ENCODE measurements at regions not wholly inside any gene's neighbourhood (a gene's known extent, or its start where the extent isn't known, plus 50 kb on each side); places are given as distances from the start of the nearest gene placed in this dataset.

DNA sequence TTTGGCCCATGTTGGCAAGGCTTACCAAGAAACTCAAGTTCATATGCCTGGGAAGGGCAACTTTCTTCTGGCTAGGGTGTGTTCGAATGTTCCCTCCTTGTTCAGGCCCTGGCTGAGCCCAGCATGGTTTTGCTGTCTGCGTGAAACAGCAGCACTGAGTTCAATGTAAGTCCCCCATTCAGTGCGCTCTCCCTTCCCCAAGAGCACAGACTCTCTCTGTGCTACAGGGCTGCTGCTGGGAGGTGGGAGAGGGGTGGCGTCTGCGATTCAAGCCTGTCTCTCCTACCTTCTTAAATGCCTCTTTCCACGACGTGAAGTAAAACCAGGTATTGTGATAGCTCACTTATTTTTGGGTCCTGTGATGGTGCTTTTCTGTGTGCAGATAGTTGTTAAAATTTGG, 289.3 kb upstream of the GOLIM4 start:
- Histone ChIP-seq H3K27ac (no peak overlapping the region), H3K4me3 (no peak overlapping the region), H3K36me3 (no peaks in the 10 kb centered on the region), H3K27me3 (no peaks in the 10 kb centered on the region), H3K9ac (ENCODE audit: low read depth in 2 of 2, low read length in 2 of 2) (no peak overlapping the region), H3K4me1 (no peaks in the 10 kb centered on the region), H3K9me3 (no peaks in the 10 kb centered on the region)
- intact Hi-C loops (cut with DNase I) = no loop called here
- no peak for DNase-seq
- TF ChIP-seq, protein P1, sequence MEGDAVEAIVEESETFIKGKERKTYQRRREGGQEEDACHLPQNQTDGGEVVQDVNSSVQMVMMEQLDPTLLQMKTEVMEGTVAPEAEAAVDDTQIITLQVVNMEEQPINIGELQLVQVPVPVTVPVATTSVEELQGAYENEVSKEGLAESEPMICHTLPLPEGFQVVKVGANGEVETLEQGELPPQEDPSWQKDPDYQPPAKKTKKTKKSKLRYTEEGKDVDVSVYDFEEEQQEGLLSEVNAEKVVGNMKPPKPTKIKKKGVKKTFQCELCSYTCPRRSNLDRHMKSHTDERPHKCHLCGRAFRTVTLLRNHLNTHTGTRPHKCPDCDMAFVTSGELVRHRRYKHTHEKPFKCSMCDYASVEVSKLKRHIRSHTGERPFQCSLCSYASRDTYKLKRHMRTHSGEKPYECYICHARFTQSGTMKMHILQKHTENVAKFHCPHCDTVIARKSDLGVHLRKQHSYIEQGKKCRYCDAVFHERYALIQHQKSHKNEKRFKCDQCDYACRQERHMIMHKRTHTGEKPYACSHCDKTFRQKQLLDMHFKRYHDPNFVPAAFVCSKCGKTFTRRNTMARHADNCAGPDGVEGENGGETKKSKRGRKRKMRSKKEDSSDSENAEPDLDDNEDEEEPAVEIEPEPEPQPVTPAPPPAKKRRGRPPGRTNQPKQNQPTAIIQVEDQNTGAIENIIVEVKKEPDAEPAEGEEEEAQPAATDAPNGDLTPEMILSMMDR (IDR thresholded peaks at IDR 0.05) = no peak

DNA sequence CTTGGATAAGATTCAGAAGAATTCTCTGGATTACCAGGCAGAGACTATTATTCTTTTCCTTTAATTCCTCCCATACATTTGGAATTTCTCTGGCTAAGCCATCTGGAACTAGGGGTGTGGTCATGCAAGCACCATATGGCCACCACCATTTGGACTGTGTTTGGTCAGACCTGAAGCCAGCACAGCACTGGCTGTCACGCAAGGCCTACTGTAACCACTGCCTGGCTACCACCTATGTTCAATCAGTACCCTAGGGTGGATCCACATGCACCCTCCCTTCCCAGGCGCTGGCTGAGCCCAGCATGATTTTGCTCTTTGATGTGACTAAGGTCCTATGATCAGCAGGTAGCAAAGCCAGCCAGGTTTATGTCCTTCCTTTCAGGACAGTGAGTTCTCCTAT, 287.8 kb upstream of the GOLIM4 start:
- Histone ChIP-seq H3K36me3 (no peaks in the 10 kb centered on the region), H3K9me3 (no peaks in the 10 kb centered on the region), H3K27ac (no peak overlapping the region), H3K4me3 (no peak overlapping the region), H3K27me3 (no peaks in the 10 kb centered on the region), H3K9ac (ENCODE audit: low read depth in 2 of 2, low read length in 2 of 2) (no peak overlapping the region), H3K4me1 (no peaks in the 10 kb centered on the region)
- no peak for DNase-seq
- intact Hi-C loops (cut with DNase I) = no loop called here
- TF ChIP-seq, protein P1 (IDR thresholded peaks at IDR 0.05) = no peak

DNA sequence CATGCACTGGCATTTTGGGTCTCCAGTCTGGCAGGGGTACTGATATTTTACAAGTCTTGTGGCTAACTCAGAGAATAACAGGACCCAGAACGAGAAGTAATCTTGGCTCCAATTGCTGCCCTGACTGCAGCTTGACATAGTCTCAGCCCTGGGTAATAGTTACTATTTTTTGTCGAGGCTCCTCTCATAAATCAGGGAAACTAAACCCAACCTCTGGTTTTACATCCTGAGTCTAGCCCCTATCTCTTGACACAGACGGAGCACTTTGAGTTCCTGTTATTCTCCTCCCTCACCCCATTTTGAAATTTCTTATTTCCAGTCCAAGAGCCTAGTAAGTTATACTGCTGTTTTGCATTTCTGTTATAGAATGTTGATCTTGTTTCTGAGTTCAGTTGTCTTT, 276.1 kb upstream of the GOLIM4 start:
- Histone ChIP-seq H3K9me3 (no peaks in the 10 kb centered on the region), H3K36me3 (no peaks in the 10 kb centered on the region), H3K4me1 (no peaks in the 10 kb centered on the region), H3K27me3 (no peaks in the 10 kb centered on the region), H3K4me3 (no peak overlapping the region), H3K9ac (ENCODE audit: low read depth in 2 of 2, low read length in 2 of 2) (no peak overlapping the region), H3K27ac (no peak overlapping the region)
- intact Hi-C loops (cut with DNase I) = no loop called here
- no peak for DNase-seq
- TF ChIP-seq, protein P1 (IDR thresholded peaks at IDR 0.05) = no peak

DNA sequence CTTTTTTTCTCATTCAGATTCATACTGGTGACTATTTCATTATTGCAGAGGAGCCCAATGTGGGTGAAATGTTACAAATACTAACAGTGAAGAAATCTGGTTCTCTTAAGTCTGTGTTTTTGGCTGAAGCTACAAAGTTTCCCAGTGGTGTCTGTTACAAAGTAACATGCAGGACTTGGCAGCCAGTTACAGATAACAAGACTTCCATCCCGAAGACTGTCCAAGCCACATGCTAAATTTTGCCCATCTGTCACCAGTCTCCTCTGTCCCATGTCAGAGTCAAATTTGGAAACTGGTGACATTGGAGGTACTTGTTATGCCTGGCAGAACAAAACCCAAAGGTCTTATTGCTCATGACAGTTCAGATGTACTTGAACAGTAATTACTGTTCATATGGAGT, 269.2 kb upstream of the GOLIM4 start:
- Histone ChIP-seq H3K27me3 (no peaks in the 10 kb centered on the region), H3K27ac (no peak overlapping the region), H3K4me3 (no peak overlapping the region), H3K4me1 (no peaks in the 10 kb centered on the region), H3K9ac (ENCODE audit: low read depth in 2 of 2, low read length in 2 of 2) (no peak overlapping the region), H3K9me3 (no peaks in the 10 kb centered on the region), H3K36me3 (no peaks in the 10 kb centered on the region)
- TF ChIP-seq, protein P1 (IDR thresholded peaks at IDR 0.05) = no peak
- DNase-seq = no peak
- intact Hi-C loops (cut with DNase I) = no loop called here

DNA sequence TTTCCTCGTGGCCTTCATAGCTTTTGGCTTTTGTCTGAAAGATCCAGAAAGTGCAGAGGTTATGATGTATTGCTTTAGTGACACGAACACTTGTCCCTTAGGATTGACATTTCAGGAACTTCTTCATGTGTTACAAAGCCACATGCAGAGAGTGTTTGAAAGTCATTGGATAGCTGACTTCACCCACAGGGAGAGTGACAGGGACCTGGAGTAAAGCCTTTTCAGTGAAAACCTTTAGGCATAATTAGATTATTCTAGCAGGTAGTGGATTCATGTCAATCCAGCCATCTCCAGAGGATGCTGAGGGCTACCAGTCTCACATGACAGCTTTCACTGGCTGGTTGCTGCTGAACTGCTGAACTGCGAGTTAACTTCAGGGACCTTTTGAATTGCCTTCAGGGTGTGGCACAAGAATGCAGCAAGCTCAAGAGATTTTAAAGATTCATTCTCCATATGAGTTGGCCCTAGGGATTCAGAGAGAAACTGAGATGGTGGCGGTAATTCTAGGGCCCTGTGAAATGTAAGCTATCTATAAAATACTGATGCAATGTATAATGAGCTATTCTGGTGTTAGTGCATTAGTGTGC, 267.0 kb upstream of the GOLIM4 start:
- Histone ChIP-seq H3K36me3 (no peaks in the 10 kb centered on the region), H3K9me3 (no peaks in the 10 kb centered on the region), H3K4me1 (no peaks in the 10 kb centered on the region), H3K27me3 (no peaks in the 10 kb centered on the region), H3K27ac (no peak overlapping the region), H3K4me3 (no peak overlapping the region), H3K9ac (ENCODE audit: low read depth in 2 of 2, low read length in 2 of 2) (no peak overlapping the region)
- TF ChIP-seq, protein P1 (IDR thresholded peaks at IDR 0.05) = no peak
- DNase-seq = no peak
- intact Hi-C loops (cut with DNase I) = no loop called here
